GM12892 (cell line): ENCODE measurements at regions not wholly inside any gene's neighbourhood (a gene's known extent, or its start where the extent isn't known, plus 50 kb on each side); places are given as distances from the start of the nearest gene placed in this dataset.

ENCODE experiments used
- DNase-seq: peaks from one replicate; pipeline ENCODE4 v3.0.0; 2011; ENCODE audit not compliant: insufficient read length
- FAIRE-seq: peaks from 2 replicates; lab custom pipeline; 2011; peaks lifted over from hg19 to GRCh38; lab: Jason Lieb, UNC
- POLR2A ChIP-seq: IDR thresholded peaks from 2 replicates; pipeline ENCODE4 v1.6.1; 2011; ENCODE audit warnings: low read depth, low read length, control low read depth
- POLR2AphosphoS5 ChIP-seq: IDR thresholded peaks from 2 replicates; pipeline ENCODE4 v1.6.1; 2011; ENCODE audit warnings: low read depth, low read length, control low read depth
- TAF1 ChIP-seq: IDR thresholded peaks from 2 replicates; pipeline ENCODE4 v1.6.1; 2011; ENCODE audit warnings: low read depth, mild to moderate bottlenecking, control low read depth, low read length, borderline replicate concordance

GRCh38 chr2:156157670-156158069 lies 174.9 kb downstream of the NR4A2 start:
- no peak for TF ChIP-seq POLR2A
- no peak for TF ChIP-seq POLR2AphosphoS5
- no peak for TF ChIP-seq TAF1
- peak; percentile 51 for FAIRE-seq
- no peak for DNase-seq

DNA sequence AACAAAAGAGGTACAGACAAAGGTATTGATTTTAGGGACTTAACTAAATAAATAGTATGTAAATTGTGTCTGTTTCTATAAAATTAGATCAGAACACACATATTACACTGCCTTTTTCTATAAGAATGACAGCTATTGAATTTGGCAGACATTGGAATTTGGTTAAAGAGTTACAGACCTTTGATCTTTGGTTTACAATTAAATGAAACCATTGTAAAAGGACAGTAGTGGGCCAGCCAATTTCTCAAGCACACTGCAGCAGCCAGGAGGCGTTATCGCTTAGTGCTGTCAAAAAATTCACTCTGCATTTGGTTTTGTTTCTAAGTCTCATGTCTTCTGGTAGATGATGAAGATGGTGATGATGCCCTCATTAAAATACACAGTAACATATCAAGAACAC lies 175.9 kb downstream of the NR4A2 start:
- DNase-seq (no peak), FAIRE-seq (no peak)
- TF ChIP-seq POLR2AphosphoS5: no peak
- no peak for TF ChIP-seq POLR2A
- TF ChIP-seq TAF1: no peak

DNA sequence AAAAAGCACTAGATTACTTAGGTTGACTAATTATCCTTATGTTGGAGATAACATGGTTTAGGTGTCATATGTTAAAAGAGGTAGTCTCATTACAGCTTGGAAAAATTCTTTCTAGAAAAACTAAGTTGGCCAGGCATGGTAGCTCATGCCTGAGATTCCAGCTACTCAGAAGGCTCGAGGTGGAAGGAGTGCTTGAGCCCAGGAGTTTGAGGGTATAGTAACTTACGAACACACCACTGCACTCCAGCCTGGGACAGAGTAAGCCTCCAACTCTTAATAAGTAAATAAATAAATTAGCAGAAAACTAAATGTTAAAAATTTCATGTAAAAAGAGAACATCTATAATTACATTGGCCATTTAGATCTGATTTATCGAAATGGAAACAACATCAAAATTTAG lies 177.2 kb downstream of the NR4A2 start:
- DNase-seq: no peak
- TF ChIP-seq TAF1 (no peak), POLR2A (no peak), POLR2AphosphoS5 (no peak)
- FAIRE-seq: no peak

GRCh38 chr2:156151351-156151750 lies 181.2 kb downstream of the NR4A2 start:
- no peak for DNase-seq
- no peak for FAIRE-seq
- no peak for TF ChIP-seq POLR2AphosphoS5
- no peak for TF ChIP-seq TAF1
- TF ChIP-seq POLR2A: no peak

GRCh38 chr2:156147594-156148330 lies 184.8 kb downstream of the NR4A2 start:
- TF ChIP-seq POLR2A (no peak), POLR2AphosphoS5 (no peak), TAF1 (no peak)
- FAIRE-seq (no peak), DNase-seq (no peak)

DNA sequence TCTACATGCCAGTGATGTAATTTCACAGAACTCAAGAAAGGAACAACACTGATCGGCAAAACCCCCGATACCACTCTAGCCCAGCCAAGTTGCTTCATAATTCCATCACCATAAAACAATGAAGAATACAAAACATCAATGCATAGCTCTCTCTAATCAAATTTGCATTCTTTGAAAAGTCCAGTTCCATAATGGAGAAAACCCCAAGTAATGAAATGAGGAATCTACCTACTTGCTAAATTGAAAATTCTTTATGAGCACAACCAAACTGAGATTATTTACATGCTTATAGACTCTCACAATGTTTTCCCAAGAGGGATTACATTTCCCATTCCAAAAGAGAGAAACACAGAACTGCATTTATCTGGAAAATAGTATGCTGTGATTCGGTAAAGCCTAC lies 186.5 kb downstream of the NR4A2 start:
- no peak for TF ChIP-seq POLR2A
- no peak for TF ChIP-seq POLR2AphosphoS5
- no peak for TF ChIP-seq TAF1

GRCh38 chr2:156145469-156145868 lies 187.1 kb downstream of the NR4A2 start:
- no peak for FAIRE-seq
- DNase-seq: no peak
- TF ChIP-seq TAF1 (no peak), POLR2AphosphoS5 (no peak), POLR2A (no peak)

More for the DNA sequence above, 186.5 kb downstream of the NR4A2 start:
- DNase-seq (no peak), FAIRE-seq (no peak)

DNA sequence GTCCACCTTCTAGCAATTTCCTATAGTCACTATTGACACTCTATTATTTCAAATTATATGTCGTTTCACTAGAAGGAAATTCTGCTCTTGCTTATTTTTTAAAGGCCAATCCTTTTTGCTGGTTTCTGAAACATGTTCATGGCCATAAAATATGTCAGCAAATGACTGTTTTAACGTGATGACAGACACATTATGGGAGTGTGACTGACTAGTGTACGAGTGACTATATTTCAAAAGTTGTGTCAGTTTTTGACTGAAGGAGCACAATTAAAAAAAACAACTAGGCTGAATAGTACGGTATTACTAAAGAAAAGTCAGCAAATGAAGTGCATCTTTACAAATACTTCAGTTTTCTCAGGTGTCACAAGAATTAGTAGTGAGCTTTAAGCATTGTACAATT lies 196.0 kb downstream of the NR4A2 start:
- TF ChIP-seq POLR2AphosphoS5 (no peak), POLR2A (no peak), TAF1 (no peak)
- FAIRE-seq (no peak), DNase-seq (no peak)

DNA sequence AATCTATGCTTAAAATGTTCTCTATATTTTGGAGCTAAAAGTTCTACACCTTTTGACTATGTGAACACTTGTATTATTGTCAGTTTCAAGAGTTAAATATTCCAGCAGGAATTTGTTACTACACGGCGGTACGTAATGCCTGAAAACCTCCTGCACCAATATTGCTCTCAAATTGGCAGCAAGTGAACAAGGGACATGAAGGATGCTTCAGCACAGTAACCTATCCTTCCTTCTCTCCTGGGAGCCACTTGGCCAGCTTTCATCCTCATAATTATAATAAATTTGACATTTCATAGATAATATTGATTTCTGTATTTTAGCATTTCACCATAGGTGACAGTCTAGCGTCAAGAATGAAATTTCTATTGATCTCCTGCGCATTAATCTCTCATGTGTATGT lies 197.6 kb downstream of the NR4A2 start:
- FAIRE-seq: no peak
- DNase-seq: no peak
- TF ChIP-seq TAF1 (no peak), POLR2A (no peak), POLR2AphosphoS5 (no peak)

GRCh38 chr2:156132941-156133340 lies 199.6 kb downstream of the NR4A2 start:
- TF ChIP-seq POLR2A: no peak
- no peak for TF ChIP-seq TAF1
- TF ChIP-seq POLR2AphosphoS5: no peak
- FAIRE-seq: no peak
- no peak for DNase-seq

GRCh38 chr2:156132130-156132529 lies 200.4 kb downstream of the NR4A2 start:
- no peak for DNase-seq
- TF ChIP-seq POLR2AphosphoS5 (no peak), POLR2A (no peak), TAF1 (no peak)
- no peak for FAIRE-seq

DNA sequence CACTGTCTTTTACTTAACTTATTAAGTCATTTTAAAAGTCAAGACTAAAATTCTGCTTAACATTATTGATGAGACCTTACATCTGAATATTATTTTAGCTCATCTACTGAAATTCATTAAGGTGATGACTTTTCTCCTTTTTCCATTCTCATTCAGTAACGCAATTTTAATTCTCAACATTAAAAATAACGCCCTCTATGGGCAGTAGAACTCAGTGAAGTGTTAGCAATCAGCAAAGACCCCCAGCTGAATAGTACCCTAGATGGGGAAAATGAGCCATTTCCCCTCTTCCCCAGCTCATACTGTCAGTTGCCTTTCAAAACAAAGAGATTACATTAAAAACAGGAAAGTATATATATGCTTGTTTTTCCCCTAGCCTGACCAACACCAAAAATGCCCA lies 203.3 kb downstream of the NR4A2 start:
- DNase-seq (no peak), FAIRE-seq (no peak)
- no peak for TF ChIP-seq POLR2A
- TF ChIP-seq TAF1: no peak
- TF ChIP-seq POLR2AphosphoS5: no peak

DNA sequence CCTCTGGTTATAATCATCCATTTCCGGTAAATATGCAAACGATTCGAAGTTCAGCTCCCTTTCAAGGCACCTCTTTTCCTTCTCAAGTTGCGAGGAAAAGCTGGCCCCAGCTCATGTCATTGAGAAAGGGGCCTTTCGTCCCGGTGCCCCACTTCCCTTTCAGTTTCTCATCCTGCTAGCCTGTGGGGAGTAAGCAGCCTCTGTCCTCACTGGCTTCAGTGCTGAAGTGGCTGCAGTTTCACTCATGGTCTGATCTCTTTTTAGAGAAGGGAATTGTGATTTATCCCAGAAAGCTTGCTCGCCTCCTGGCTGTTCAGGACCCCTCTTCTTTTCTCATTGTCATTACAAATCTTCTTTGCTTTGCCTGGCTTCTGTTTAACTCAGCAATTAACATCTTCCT lies 207.5 kb downstream of the NR4A2 start:
- DNase-seq (no peak), FAIRE-seq (no peak)

More for the DNA sequence above, 207.5 kb downstream of the NR4A2 start:
- TF ChIP-seq TAF1: no peak
- TF ChIP-seq POLR2A: no peak
- no peak for TF ChIP-seq POLR2AphosphoS5
